ENCODE measurements at regions not wholly inside any gene's neighbourhood (a gene's known extent, or its start where the extent isn't known, plus 50 kb on each side); places are given as distances from the start of the nearest gene placed in this dataset.

GRCh38 chr11:38718659-38719058 lies 2120.6 kb upstream of the RAG2 start:
- Mint-ChIP-seq H3K9me3 (peaks cover 63% of the 10 kb centered on the region), H3K36me3 (peaks cover 41% of the 10 kb centered on the region), H3K4me3 (no peak overlapping the region), H3K4me1 (no peaks in the 10 kb centered on the region; the same call in 1 of the 2 replicates), H3K27me3 (ENCODE audit: low read depth) (peaks cover 3% of the 10 kb centered on the region; the same call in 1 of the 2 replicates), H3K27ac (no peak overlapping the region)
- POLR2A ChIA-PET = no interaction called here
- TF ChIP-seq, protein P1, sequence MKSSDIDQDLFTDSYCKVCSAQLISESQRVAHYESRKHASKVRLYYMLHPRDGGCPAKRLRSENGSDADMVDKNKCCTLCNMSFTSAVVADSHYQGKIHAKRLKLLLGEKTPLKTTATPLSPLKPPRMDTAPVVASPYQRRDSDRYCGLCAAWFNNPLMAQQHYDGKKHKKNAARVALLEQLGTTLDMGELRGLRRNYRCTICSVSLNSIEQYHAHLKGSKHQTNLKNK (CRISPR knock-in tag; IDR thresholded peaks at IDR 0.05) = no peak
- TF ChIP-seq, protein P2, sequence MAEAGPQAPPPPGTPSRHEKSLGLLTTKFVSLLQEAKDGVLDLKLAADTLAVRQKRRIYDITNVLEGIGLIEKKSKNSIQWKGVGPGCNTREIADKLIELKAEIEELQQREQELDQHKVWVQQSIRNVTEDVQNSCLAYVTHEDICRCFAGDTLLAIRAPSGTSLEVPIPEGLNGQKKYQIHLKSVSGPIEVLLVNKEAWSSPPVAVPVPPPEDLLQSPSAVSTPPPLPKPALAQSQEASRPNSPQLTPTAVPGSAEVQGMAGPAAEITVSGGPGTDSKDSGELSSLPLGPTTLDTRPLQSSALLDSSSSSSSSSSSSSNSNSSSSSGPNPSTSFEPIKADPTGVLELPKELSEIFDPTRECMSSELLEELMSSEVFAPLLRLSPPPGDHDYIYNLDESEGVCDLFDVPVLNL (CRISPR knock-in tag; IDR thresholded peaks at IDR 0.05; ENCODE audit: borderline replicate concordance, low read depth) = no peak
- TF ChIP-seq NFYB (CRISPR knock-in tag; conservative IDR thresholded peaks at IDR 0.05; ENCODE audit: low read depth) (no peak), ATF1 (CRISPR knock-in tag; IDR thresholded peaks at IDR 0.05) (no peak), TP53 (CRISPR knock-in tag; IDR thresholded peaks at IDR 0.05) (no peak), JAZF1 (CRISPR knock-in tag; IDR thresholded peaks at IDR 0.05) (no peak), PRRX2 (CRISPR knock-in tag; IDR thresholded peaks at IDR 0.05) (no peak), ZNF532 (CRISPR knock-in tag; IDR thresholded peaks at IDR 0.05; ENCODE audit: borderline replicate concordance) (no peak), SOX15 (CRISPR knock-in tag; IDR thresholded peaks at IDR 0.05) (no peak), MAX (CRISPR knock-in tag; IDR thresholded peaks at IDR 0.05) (no peak), TEAD1 (CRISPR knock-in tag; IDR thresholded peaks at IDR 0.05) (no peak)
- TF ChIP-seq, protein P3, sequence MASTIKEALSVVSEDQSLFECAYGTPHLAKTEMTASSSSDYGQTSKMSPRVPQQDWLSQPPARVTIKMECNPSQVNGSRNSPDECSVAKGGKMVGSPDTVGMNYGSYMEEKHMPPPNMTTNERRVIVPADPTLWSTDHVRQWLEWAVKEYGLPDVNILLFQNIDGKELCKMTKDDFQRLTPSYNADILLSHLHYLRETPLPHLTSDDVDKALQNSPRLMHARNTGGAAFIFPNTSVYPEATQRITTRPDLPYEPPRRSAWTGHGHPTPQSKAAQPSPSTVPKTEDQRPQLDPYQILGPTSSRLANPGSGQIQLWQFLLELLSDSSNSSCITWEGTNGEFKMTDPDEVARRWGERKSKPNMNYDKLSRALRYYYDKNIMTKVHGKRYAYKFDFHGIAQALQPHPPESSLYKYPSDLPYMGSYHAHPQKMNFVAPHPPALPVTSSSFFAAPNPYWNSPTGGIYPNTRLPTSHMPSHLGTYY (CRISPR knock-in tag; IDR thresholded peaks at IDR 0.05) = no peak
- TF ChIP-seq, protein P4, sequence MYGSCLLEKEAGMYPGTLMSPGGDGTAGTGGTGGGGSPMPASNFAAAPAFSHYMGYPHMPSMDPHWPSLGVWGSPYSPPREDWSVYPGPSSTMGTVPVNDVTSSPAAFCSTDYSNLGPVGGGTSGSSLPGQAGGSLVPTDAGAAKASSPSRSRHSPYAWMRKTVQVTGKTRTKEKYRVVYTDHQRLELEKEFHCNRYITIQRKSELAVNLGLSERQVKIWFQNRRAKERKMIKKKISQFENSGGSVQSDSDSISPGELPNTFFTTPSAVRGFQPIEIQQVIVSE (CRISPR knock-in tag; IDR thresholded peaks at IDR 0.05; ENCODE audit: borderline replicate concordance) = no peak
- TF ChIP-seq, protein P5, sequence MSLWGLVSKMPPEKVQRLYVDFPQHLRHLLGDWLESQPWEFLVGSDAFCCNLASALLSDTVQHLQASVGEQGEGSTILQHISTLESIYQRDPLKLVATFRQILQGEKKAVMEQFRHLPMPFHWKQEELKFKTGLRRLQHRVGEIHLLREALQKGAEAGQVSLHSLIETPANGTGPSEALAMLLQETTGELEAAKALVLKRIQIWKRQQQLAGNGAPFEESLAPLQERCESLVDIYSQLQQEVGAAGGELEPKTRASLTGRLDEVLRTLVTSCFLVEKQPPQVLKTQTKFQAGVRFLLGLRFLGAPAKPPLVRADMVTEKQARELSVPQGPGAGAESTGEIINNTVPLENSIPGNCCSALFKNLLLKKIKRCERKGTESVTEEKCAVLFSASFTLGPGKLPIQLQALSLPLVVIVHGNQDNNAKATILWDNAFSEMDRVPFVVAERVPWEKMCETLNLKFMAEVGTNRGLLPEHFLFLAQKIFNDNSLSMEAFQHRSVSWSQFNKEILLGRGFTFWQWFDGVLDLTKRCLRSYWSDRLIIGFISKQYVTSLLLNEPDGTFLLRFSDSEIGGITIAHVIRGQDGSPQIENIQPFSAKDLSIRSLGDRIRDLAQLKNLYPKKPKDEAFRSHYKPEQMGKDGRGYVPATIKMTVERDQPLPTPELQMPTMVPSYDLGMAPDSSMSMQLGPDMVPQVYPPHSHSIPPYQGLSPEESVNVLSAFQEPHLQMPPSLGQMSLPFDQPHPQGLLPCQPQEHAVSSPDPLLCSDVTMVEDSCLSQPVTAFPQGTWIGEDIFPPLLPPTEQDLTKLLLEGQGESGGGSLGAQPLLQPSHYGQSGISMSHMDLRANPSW (CRISPR knock-in tag; conservative IDR thresholded peaks at IDR 0.05; ENCODE audit: low read depth) = no peak
- DNase-seq (ENCODE audit: low spot score) = no peak
- ATAC-seq = no peak
- CTCF ChIA-PET = no interaction called here

GRCh38 chr11:38718049-38718448 lies 2120.0 kb upstream of the RAG2 start:
- ATAC-seq (no peak; the same call in 1 of the 2 replicates), DNase-seq (ENCODE audit: low spot score) (no peak)
- ChIA-PET POLR2A (no interaction called here), CTCF (no interaction called here)
- Mint-ChIP-seq H3K9me3 (peaks cover 61% of the 10 kb centered on the region), H3K4me1 (no peaks in the 10 kb centered on the region; the same call in 1 of the 2 replicates), H3K36me3 (peaks cover 39% of the 10 kb centered on the region), H3K27ac (no peak overlapping the region), H3K4me3 (no peak overlapping the region), H3K27me3 (ENCODE audit: low read depth) (peaks cover 4% of the 10 kb centered on the region; the same call in 1 of the 2 replicates)
- TF ChIP-seq, protein P2 (CRISPR knock-in tag; IDR thresholded peaks at IDR 0.05; ENCODE audit: borderline replicate concordance, low read depth) = no peak
- no peak for TF ChIP-seq ZNF281 (CRISPR knock-in tag; IDR thresholded peaks at IDR 0.05)
- TF ChIP-seq, protein P3 (CRISPR knock-in tag; IDR thresholded peaks at IDR 0.05) = no peak
- no peak for TF ChIP-seq PREB (CRISPR knock-in tag; IDR thresholded peaks at IDR 0.05; ENCODE audit: borderline replicate concordance)

Measured in WTC11 (cell line).